ENCODE measurements at regions not wholly inside any gene's neighbourhood (a gene's known extent, or its start where the extent isn't known, plus 50 kb on each side); places are given as distances from the start of the nearest gene placed in this dataset.

DNA sequence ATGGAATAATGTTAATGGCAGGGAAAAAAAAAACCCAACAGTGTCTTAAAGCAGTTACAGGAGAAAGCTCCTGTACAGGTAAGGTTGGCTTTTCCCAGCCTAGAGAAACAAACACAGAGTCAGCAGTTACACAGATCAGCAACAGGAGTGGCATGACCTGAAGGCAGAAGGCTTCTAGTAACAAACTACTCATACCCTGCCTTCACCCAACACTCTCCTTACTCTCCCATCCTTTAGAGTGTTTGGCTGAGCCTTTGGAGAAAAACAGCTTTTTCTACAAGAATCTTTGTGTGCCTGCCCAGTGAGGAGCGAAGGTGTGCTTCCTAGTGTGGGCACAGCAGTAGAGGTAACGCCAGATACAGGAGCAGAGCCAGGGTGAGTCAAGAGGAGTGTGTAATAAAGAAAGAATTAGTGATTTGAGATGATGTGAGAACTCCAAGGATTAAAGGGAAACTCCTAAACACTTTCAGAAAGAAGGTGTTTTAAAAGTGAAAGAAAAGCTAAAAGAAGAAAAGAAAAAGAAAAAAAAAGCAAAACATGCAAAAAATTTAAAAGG, 152.7 kb downstream of the POLR2M start (continued):
- TF ChIP-seq, protein P1, sequence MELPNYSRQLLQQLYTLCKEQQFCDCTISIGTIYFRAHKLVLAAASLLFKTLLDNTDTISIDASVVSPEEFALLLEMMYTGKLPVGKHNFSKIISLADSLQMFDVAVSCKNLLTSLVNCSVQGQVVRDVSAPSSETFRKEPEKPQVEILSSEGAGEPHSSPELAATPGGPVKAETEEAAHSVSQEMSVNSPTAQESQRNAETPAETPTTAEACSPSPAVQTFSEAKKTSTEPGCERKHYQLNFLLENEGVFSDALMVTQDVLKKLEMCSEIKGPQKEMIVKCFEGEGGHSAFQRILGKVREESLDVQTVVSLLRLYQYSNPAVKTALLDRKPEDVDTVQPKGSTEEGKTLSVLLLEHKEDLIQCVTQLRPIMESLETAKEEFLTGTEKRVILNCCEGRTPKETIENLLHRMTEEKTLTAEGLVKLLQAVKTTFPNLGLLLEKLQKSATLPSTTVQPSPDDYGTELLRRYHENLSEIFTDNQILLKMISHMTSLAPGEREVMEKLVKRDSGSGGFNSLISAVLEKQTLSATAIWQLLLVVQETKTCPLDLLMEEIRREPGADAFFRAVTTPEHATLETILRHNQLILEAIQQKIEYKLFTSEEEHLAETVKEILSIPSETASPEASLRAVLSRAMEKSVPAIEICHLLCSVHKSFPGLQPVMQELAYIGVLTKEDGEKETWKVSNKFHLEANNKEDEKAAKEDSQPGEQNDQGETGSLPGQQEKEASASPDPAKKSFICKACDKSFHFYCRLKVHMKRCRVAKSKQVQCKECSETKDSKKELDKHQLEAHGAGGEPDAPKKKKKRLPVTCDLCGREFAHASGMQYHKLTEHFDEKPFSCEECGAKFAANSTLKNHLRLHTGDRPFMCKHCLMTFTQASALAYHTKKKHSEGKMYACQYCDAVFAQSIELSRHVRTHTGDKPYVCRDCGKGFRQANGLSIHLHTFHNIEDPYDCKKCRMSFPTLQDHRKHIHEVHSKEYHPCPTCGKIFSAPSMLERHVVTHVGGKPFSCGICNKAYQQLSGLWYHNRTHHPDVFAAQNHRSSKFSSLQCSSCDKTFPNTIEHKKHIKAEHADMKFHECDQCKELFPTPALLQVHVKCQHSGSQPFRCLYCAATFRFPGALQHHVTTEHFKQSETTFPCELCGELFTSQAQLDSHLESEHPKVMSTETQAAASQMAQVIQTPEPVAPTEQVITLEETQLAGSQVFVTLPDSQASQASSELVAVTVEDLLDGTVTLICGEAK (IDR thresholded peaks at IDR 0.05): no peak
- TF ChIP-seq, protein P1 (CRISPR knock-in tag; IDR thresholded peaks at IDR 0.05): no peak
- no peak for TF ChIP-seq NFRKB (IDR thresholded peaks at IDR 0.05)
- TF ChIP-seq, protein P2, sequence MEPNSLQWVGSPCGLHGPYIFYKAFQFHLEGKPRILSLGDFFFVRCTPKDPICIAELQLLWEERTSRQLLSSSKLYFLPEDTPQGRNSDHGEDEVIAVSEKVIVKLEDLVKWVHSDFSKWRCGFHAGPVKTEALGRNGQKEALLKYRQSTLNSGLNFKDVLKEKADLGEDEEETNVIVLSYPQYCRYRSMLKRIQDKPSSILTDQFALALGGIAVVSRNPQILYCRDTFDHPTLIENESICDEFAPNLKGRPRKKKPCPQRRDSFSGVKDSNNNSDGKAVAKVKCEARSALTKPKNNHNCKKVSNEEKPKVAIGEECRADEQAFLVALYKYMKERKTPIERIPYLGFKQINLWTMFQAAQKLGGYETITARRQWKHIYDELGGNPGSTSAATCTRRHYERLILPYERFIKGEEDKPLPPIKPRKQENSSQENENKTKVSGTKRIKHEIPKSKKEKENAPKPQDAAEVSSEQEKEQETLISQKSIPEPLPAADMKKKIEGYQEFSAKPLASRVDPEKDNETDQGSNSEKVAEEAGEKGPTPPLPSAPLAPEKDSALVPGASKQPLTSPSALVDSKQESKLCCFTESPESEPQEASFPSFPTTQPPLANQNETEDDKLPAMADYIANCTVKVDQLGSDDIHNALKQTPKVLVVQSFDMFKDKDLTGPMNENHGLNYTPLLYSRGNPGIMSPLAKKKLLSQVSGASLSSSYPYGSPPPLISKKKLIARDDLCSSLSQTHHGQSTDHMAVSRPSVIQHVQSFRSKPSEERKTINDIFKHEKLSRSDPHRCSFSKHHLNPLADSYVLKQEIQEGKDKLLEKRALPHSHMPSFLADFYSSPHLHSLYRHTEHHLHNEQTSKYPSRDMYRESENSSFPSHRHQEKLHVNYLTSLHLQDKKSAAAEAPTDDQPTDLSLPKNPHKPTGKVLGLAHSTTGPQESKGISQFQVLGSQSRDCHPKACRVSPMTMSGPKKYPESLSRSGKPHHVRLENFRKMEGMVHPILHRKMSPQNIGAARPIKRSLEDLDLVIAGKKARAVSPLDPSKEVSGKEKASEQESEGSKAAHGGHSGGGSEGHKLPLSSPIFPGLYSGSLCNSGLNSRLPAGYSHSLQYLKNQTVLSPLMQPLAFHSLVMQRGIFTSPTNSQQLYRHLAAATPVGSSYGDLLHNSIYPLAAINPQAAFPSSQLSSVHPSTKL (CRISPR knock-in tag; IDR thresholded peaks at IDR 0.05): no peak
- TF ChIP-seq, protein P3, sequence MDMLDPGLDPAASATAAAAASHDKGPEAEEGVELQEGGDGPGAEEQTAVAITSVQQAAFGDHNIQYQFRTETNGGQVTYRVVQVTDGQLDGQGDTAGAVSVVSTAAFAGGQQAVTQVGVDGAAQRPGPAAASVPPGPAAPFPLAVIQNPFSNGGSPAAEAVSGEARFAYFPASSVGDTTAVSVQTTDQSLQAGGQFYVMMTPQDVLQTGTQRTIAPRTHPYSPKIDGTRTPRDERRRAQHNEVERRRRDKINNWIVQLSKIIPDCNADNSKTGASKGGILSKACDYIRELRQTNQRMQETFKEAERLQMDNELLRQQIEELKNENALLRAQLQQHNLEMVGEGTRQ (IDR thresholded peaks at IDR 0.05; ENCODE audit: low read depth, low read length): no peak
- TF ChIP-seq, protein P3 (CRISPR knock-in tag; IDR thresholded peaks at IDR 0.05; ENCODE audit: borderline replicate concordance): no peak
- TF ChIP-seq, protein P4, sequence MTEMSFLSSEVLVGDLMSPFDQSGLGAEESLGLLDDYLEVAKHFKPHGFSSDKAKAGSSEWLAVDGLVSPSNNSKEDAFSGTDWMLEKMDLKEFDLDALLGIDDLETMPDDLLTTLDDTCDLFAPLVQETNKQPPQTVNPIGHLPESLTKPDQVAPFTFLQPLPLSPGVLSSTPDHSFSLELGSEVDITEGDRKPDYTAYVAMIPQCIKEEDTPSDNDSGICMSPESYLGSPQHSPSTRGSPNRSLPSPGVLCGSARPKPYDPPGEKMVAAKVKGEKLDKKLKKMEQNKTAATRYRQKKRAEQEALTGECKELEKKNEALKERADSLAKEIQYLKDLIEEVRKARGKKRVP (CRISPR knock-in tag; IDR thresholded peaks at IDR 0.05): no peak

Measured in HepG2 (cell line).